BLaER1 treated with 17β-estradiol and CSF1 and Interleukin-3, amounts not matched to agents 10 nM and 100 nM (cell line): ENCODE measurements at regions not wholly inside any gene's neighbourhood (a gene's known extent, or its start where the extent isn't known, plus 50 kb on each side); places are given as distances from the start of the nearest gene placed in this dataset.

ENCODE experiments used
- H3K27ac ChIP-seq, 11 experiments: shearing (Covaris generic); formaldehyde crosslinking; 2 replicates each; pipeline ENCODE4 v1.8.1; 2022
- H3K27me3 ChIP-seq, 11 experiments: shearing (Covaris generic); formaldehyde crosslinking; 2 replicates each; pipeline ENCODE4 v1.8.1; 2022
- H3K36me3 ChIP-seq, 11 experiments: shearing (Covaris generic); formaldehyde crosslinking; 2 replicates each; pipeline ENCODE4 v1.8.1; 2022
- H3K4me1 ChIP-seq, 10 experiments: shearing (Covaris generic); formaldehyde crosslinking; 2 replicates each; pipeline ENCODE4 v1.8.1; 2022
- H3K4me2 ChIP-seq, 11 experiments: shearing (Covaris generic); formaldehyde crosslinking; 2 replicates each; pipeline ENCODE4 v1.8.1; 2022
- H3K4me3 ChIP-seq, 10 experiments: shearing (Covaris generic); formaldehyde crosslinking; 2 replicates each; pipeline ENCODE4 v1.8.1; 2022
- H3K9ac ChIP-seq, 11 experiments: shearing (Covaris generic); formaldehyde crosslinking; 2 replicates each; pipeline ENCODE4 v1.8.1; 2022
- H3K9me3 ChIP-seq, 11 experiments: shearing (Covaris generic); formaldehyde crosslinking; replicated peaks in 1 of 11; 2 replicates each; pipeline ENCODE4 v1.8.1; 2022
- H4K20me1 ChIP-seq, 11 experiments: shearing (Covaris generic); formaldehyde crosslinking; 2 replicates each; pipeline ENCODE4 v1.8.1; 2022
- Cebpa-rat ChIP-seq, 11 experiments: shearing (Covaris generic); IDR thresholded peaks; 2 replicates each; pipeline ENCODE4 v1.8.1; 2022

DNA sequence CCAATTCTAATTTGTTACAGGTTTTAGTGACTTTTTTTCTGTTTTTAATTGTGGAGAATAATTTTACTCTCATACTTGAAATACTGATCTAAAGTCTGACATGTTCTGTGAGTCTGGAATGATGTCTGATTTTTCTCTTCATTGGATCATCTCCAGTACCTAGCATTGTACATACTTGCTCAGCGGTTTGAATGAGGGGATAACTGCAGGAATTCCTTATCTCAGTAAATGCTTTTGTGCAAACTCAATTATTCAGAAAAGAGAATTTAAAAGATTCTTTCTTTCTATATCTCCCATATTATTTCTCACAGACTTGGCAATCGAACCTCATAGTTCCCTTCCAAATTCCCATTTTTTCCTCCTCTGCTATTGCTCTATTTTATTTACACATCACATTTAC is 397.9 kb upstream of the SGCD start:
- no peaks in the 10 kb centered on the region for H4K20me1 ChIP-seq
- H3K36me3 ChIP-seq, result no peaks in the 10 kb centered on the region
- H3K9me3 ChIP-seq, result no peaks in the 10 kb centered on the region
- no peaks in the 10 kb centered on the region for H3K4me1 ChIP-seq
- H3K4me2 ChIP-seq, result no peak overlapping the region
- H3K27me3 ChIP-seq, result no peaks in the 10 kb centered on the region
- TF ChIP-seq Cebpa-rat (IDR thresholded peaks at IDR 0.05), result no peak
- H3K27ac ChIP-seq, result no peak overlapping the region
- H3K9ac ChIP-seq, result no peak overlapping the region
- no peak overlapping the region for H3K4me3 ChIP-seq

DNA sequence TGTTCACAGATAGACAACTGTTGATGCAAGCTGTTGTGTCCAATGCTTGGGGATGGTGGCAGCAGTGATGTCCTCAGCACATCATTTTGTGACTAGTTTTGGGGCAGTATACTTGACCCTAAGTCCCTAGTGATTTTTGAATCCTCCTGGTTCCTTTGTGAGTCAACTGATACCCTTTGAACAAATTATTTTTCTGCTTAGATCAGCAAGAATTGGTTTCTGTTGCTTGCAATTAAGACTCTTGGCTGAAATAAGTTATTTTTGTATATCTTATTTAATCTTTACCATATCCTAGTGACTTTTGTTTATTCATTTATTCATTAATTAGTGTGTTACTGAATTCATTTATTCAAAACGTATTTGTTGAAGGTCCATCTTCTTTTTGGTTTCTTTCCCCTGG is 392.0 kb upstream of the SGCD start:
- Histone ChIP-seq H3K36me3 (no peaks in the 10 kb centered on the region), H3K4me1 (no peaks in the 10 kb centered on the region), H3K27me3 (no peaks in the 10 kb centered on the region), H3K9me3 (no peaks in the 10 kb centered on the region), H3K9ac (no peak overlapping the region), H3K27ac (no peak overlapping the region), H4K20me1 (no peaks in the 10 kb centered on the region), H3K4me2 (no peak overlapping the region), H3K4me3 (no peak overlapping the region)
- TF ChIP-seq Cebpa-rat (IDR thresholded peaks at IDR 0.05), result no peak

DNA sequence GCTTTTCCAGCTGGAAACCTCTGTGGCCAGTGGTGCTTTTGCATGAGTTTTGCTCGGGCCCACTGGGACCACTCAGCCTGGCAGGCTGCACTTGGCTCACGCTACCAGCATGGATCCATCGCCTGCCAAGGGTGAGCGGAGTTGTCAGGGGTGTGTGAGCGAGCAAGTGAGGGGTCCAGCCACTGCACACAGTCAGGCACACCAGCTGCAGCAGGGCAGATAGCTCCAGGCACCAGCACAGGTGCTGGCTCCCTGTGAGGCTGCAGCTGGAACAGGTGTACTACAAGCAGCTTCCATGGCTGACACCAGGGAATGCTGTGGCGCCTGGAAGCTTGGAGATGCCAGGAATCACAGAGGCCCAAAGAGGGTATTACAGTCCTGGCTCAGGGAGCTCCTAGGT is 391.2 kb upstream of the SGCD start:
- H3K36me3 ChIP-seq, result no peaks in the 10 kb centered on the region
- H3K27ac ChIP-seq, result no peak overlapping the region
- H3K27me3 ChIP-seq, result no peaks in the 10 kb centered on the region
- no peak overlapping the region for H3K4me2 ChIP-seq
- H3K4me1 ChIP-seq, result no peaks in the 10 kb centered on the region
- H3K4me3 ChIP-seq, result no peak overlapping the region
- no peaks in the 10 kb centered on the region for H3K9me3 ChIP-seq
- no peak overlapping the region for H3K9ac ChIP-seq
- H4K20me1 ChIP-seq, result no peaks in the 10 kb centered on the region
- no peak for TF ChIP-seq Cebpa-rat (IDR thresholded peaks at IDR 0.05)

DNA sequence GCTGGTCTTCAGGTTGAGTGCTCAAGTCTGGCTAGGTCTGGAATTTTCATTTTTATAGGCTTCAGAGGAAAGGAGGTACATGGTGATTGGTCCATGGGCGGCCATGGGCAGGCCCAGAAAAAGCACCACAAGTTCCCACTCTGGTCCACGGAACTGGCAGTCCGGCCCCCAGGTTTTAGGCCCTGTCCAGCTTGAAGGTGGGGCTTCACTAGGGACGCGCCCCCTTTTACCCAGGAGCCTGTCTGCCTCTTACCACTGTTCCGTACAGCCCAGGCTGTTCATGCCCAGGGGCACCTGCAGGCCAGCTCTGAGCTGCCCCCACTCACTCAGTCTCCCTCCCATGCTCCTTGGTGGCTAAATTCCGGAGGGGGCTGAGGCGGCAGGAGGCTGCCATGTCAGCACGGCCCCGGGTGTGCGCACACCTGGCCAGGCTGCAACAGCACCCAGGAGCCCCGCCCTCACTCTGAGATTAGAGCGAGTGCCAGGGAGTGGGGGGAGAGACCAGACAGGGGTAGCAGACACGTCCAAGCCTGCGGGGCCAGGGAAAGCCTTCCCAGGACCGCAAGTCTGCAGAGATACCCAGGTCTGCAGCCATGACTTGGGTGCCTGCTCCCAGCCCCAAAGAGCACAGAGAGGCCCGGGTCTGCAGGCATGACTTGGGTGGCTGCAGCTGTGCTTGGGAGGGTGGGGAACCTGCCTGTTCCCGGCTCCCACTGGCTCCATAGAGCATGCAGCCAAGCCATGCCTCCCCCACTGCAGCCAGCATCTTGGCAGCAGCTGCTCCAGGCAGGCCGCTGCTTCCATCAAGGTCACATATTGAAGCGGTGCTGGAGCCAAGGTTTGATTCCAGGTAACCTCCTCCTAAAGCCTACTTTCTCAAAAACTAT is 390.2 kb upstream of the SGCD start:
- Histone ChIP-seq H4K20me1 (no peaks in the 10 kb centered on the region), H3K27ac (no peak overlapping the region), H3K4me2 (no peak overlapping the region), H3K9me3 (no peaks in the 10 kb centered on the region), H3K36me3 (no peaks in the 10 kb centered on the region), H3K4me3 (no peak overlapping the region), H3K9ac (no peak overlapping the region), H3K27me3 (no peaks in the 10 kb centered on the region), H3K4me1 (no peaks in the 10 kb centered on the region)
- TF ChIP-seq Cebpa-rat (IDR thresholded peaks at IDR 0.05), result no peak

GRCh38 chr5:155938051-155938450 is 388.9 kb upstream of the SGCD start:
- TF ChIP-seq Cebpa-rat (IDR thresholded peaks at IDR 0.05), result no peak
- Histone ChIP-seq H4K20me1 (no peaks in the 10 kb centered on the region), H3K9me3 (no peaks in the 10 kb centered on the region), H3K36me3 (no peaks in the 10 kb centered on the region), H3K9ac (no peak overlapping the region), H3K4me3 (no peak overlapping the region), H3K4me1 (no peaks in the 10 kb centered on the region), H3K4me2 (no peak overlapping the region), H3K27me3 (no peaks in the 10 kb centered on the region), H3K27ac (no peak overlapping the region)

DNA sequence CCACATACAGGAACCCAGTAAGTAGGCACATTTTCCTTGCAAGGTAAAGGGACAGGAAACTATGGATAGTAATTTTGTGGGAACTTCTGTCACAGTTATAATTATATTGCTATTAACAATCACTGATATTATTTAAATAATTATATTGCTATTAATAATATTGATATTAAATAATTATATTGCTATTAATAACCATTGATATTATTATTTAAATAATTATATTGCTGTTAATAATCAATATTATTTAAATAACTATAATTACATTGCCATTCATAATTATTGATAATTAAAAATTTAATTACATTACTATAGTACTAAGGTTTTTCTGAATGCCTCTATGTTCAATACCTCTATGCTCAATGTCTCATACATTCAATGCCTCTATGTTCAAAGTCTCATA is 385.6 kb upstream of the SGCD start:
- Histone ChIP-seq H3K27ac (no peak overlapping the region), H4K20me1 (no peaks in the 10 kb centered on the region), H3K36me3 (no peaks in the 10 kb centered on the region), H3K4me1 (peaks cover 0 to 8% (median 2%) of the 10 kb centered on the region in 10 experiments; a peak in 4 of 20 replicates), H3K4me3 (no peak overlapping the region), H3K9me3 (no peaks in the 10 kb centered on the region), H3K4me2 (no peak overlapping the region), H3K27me3 (no peaks in the 10 kb centered on the region), H3K9ac (no peak overlapping the region)
- TF ChIP-seq Cebpa-rat (IDR thresholded peaks at IDR 0.05), result no peak

- Histone ChIP-seq H3K9me3 (no peaks in the 10 kb centered on the region), H4K20me1 (no peaks in the 10 kb centered on the region), H3K4me3 (no peak overlapping the region)
Observed at GRCh38 chr5:155943516-155944407, 383.2 kb upstream of the SGCD start.

GRCh38 chr5:155947394-155948062 is 379.4 kb upstream of the SGCD start:
- TF ChIP-seq Cebpa-rat (IDR thresholded peaks at IDR 0.05), result no peak

More at GRCh38 chr5:155943516-155944407, 383.2 kb upstream of the SGCD start:
- no peak for TF ChIP-seq Cebpa-rat (IDR thresholded peaks at IDR 0.05)
- H3K27me3 ChIP-seq, result no peaks in the 10 kb centered on the region
- peaks cover 0 to 8% (median 2%) of the 10 kb centered on the region in 10 experiments; a peak in 4 of 20 replicates for H3K4me1 ChIP-seq
- H3K36me3 ChIP-seq, result no peaks in the 10 kb centered on the region
- no peak overlapping the region for H3K27ac ChIP-seq
- H3K4me2 ChIP-seq, result peak overlapping the region in 2 of 11 experiments; percentile 17 to 35; a peak in 2 of 22 replicates
- no peak overlapping the region for H3K9ac ChIP-seq

GRCh38 chr5:155948576-155948975 is 378.4 kb upstream of the SGCD start:
- no peak overlapping the region for H3K4me2 ChIP-seq
- H3K36me3 ChIP-seq, result no peaks in the 10 kb centered on the region
- H3K9ac ChIP-seq, result no peak overlapping the region
- no peaks in the 10 kb centered on the region for H4K20me1 ChIP-seq
- no peak overlapping the region for H3K4me3 ChIP-seq
- H3K9me3 ChIP-seq, result no peaks in the 10 kb centered on the region
- peaks cover 0 to 6% (median 2%) of the 10 kb centered on the region in 10 experiments; a peak in 4 of 20 replicates for H3K4me1 ChIP-seq
- no peak for TF ChIP-seq Cebpa-rat (IDR thresholded peaks at IDR 0.05)
- H3K27ac ChIP-seq, result no peak overlapping the region
- no peaks in the 10 kb centered on the region for H3K27me3 ChIP-seq

More at GRCh38 chr5:155947394-155948062, 379.4 kb upstream of the SGCD start:
- no peaks in the 10 kb centered on the region for H4K20me1 ChIP-seq
- no peaks in the 10 kb centered on the region for H3K36me3 ChIP-seq
- H3K9me3 ChIP-seq, result no peaks in the 10 kb centered on the region
- peaks cover 0 to 8% (median 2%) of the 10 kb centered on the region in 10 experiments; a peak in 4 of 20 replicates for H3K4me1 ChIP-seq
- no peaks in the 10 kb centered on the region for H3K27me3 ChIP-seq
- no peak overlapping the region for H3K4me2 ChIP-seq
- H3K9ac ChIP-seq, result no peak overlapping the region
- H3K4me3 ChIP-seq, result no peak overlapping the region
- no peak overlapping the region for H3K27ac ChIP-seq
